Calu3 (cell line): ENCODE measurements at regions not wholly inside any gene's neighbourhood (a gene's known extent, or its start where the extent isn't known, plus 50 kb on each side); places are given as distances from the start of the nearest gene placed in this dataset.
"Not testable (repeated sequence)": the region's sequence is repeated elsewhere in the genome, so short reads cannot be mapped to it uniquely, and the experiment has no call there.

Experiments used
- BruUV-seq: library from RNA; stranded (reverse); fragments of 400-500 nt; replicated peaks from 2 replicates; lab custom pipeline; 2021; lab: Mats Ljungman, UMichigan
- CTCF ChIA-PET: fragments of 300-600 bp; sonication (Branson Sonifier 250); formaldehyde crosslinking; loops from one replicate; lab custom pipeline; 2022; ENCODE audit warnings: antibody characterized with exemption; lab: Charles Lee
- DNase-seq: peaks from one replicate; pipeline ENCODE4 v3.0.0; 2022
- H3K27ac Mint-ChIP-seq: one replicate; pipeline ENCODE4 v1.8.0; 2022; ENCODE audit warnings: mixed read lengths; ENCODE audit not compliant: unreplicated experiment
- H3K27me3 Mint-ChIP-seq: one replicate; pipeline ENCODE4 v1.8.0; 2022; ENCODE audit warnings: mixed read lengths; ENCODE audit not compliant: unreplicated experiment
- H3K36me3 Mint-ChIP-seq: one replicate; pipeline ENCODE4 v1.8.0; 2022; ENCODE audit warnings: mild to moderate bottlenecking, moderate library complexity, mixed read lengths; ENCODE audit not compliant: insufficient read depth, unreplicated experiment
- H3K4me1 Mint-ChIP-seq: one replicate; pipeline ENCODE4 v1.8.0; 2022; ENCODE audit warnings: mild to moderate bottlenecking, low read depth, mixed read lengths; ENCODE audit not compliant: unreplicated experiment
- H3K4me3 Mint-ChIP-seq: one replicate; pipeline ENCODE4 v1.8.0; 2022; ENCODE audit warnings: mild to moderate bottlenecking, low read depth, moderate library complexity, mixed read lengths; ENCODE audit not compliant: unreplicated experiment
- H3K9me3 Mint-ChIP-seq: one replicate; pipeline ENCODE4 v1.8.0; 2022; ENCODE audit warnings: low read depth, mixed read lengths; ENCODE audit not compliant: unreplicated experiment
- intact Hi-C: fragments of 100-400 bp; cut with micrococcal nuclease; formaldehyde crosslinking; loops from one replicate; pipeline ENCODE4 v1.10.0; 2022; ENCODE audit not compliant: unreplicated experiment
- TF ChIP-seq, protein P1 (sequence below): fragments of 200-600 bp; IDR thresholded peaks from one replicate; pipeline ENCODE4 v1.8.0; 2022; ENCODE audit warnings: antibody characterized with exemption; ENCODE audit not compliant: unreplicated experiment

DNA sequence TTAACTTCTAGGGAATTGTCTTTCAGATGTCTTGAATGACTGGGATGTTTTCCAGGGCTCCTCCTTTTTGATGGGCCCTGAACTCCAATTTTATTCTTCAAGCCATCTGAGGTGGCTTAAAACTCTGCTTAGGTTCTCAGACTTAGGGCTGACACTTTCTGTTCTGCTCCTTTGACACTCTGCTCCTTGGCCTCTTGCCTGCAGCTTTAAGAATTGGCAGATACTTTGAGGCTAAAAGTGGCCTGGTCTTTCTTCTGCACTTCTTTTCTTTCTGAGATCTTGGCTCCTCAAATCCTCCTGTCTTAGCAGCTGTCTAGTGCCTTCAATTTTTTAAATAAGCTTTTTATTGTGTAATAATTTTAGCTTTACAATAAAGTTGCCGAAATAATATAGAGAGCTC lies 294.6 kb downstream of the RPS6KC1 start:
- CTCF ChIA-PET, result interaction anchor here (1.1 kb wide), 1 partner anchor 23 kb away, joined by 3 read pairs; no protein-coding TSS in a partner anchor
- H3K27ac Mint-ChIP-seq, result no peak overlapping the region
- no TSS peak for BruUV-seq

GRCh38 chr1:213357403-213357802 lies 306.4 kb downstream of the RPS6KC1 start:
- TF ChIP-seq, protein P1, sequence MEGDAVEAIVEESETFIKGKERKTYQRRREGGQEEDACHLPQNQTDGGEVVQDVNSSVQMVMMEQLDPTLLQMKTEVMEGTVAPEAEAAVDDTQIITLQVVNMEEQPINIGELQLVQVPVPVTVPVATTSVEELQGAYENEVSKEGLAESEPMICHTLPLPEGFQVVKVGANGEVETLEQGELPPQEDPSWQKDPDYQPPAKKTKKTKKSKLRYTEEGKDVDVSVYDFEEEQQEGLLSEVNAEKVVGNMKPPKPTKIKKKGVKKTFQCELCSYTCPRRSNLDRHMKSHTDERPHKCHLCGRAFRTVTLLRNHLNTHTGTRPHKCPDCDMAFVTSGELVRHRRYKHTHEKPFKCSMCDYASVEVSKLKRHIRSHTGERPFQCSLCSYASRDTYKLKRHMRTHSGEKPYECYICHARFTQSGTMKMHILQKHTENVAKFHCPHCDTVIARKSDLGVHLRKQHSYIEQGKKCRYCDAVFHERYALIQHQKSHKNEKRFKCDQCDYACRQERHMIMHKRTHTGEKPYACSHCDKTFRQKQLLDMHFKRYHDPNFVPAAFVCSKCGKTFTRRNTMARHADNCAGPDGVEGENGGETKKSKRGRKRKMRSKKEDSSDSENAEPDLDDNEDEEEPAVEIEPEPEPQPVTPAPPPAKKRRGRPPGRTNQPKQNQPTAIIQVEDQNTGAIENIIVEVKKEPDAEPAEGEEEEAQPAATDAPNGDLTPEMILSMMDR, result no peak
- BruUV-seq, result no TSS peak
- Mint-ChIP-seq H3K9me3 (no peaks in the 10 kb centered on the region), H3K4me3 (no peak overlapping the region), H3K4me1 (no peaks in the 10 kb centered on the region), H3K27ac (no peak overlapping the region), H3K27me3 (peaks cover 77% of the 10 kb centered on the region), H3K36me3 (no peaks in the 10 kb centered on the region)
- intact Hi-C loops, result no loop called here
- DNase-seq, result no peak
- CTCF ChIA-PET, result no interaction called here

More for the DNA sequence above, 294.6 kb downstream of the RPS6KC1 start:
- TF ChIP-seq, protein P1, result no peak
- H3K27me3 Mint-ChIP-seq, result peaks cover 27% of the 10 kb centered on the region
- peaks cover 2% of the 10 kb centered on the region for H3K9me3 Mint-ChIP-seq
- DNase-seq, result no peak
- intact Hi-C loops, result no loop called here
- no peak overlapping the region for H3K4me3 Mint-ChIP-seq
- no peaks in the 10 kb centered on the region for H3K4me1 Mint-ChIP-seq
- H3K36me3 Mint-ChIP-seq, result no peaks in the 10 kb centered on the region

DNA sequence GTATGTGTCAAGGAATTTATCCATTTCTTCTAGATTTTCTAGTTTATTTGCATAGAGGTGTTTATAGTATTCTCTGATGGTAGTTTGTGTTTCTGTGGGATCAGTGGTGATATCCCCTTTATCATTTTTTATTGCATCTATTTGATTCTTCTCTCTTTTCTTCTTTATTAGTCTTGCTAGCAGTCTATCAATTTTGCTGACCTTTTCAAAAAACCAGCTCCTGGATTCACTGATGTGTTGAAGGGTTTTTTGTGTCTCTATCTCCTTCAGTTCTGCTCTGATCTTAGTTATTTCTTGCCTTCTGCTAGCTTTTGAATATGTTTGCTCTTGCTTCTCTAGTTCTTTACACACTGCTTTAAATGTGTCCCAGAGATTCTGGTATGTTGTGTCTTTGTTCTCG lies 307.3 kb downstream of the RPS6KC1 start:
- DNase-seq, H3K36me3 Mint-ChIP-seq, CTCF ChIA-PET, BruUV-seq, H3K27ac Mint-ChIP-seq, intact Hi-C loops, H3K4me3 Mint-ChIP-seq, H3K9me3 Mint-ChIP-seq, H3K4me1 Mint-ChIP-seq: not testable (repeated sequence)
- H3K27me3 Mint-ChIP-seq, result peaks cover 77% of the 10 kb centered on the region

DNA sequence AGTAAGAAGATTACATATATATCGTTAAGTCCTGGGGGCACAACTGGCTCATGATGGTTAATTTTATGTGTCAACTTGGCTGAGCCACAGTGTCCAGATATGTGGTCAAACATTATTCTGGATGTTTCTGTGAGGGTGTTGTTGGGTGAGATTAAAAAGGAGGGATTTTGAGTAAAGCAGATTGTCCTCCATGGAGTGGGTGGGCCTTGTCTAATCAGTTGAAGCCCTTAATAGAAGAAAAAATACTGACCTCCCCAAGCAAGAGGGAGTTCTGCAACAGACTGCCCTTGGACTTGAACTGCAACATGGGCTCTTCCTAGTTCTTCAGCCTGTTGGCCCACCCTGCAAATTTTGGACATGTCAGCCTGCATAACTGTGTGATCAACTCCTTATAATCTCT lies 311.6 kb downstream of the RPS6KC1 start:
- intact Hi-C loops, result no loop called here
- Mint-ChIP-seq H3K27me3 (peaks cover 46% of the 10 kb centered on the region), H3K27ac (no peak overlapping the region), H3K36me3 (no peaks in the 10 kb centered on the region), H3K4me1 (no peaks in the 10 kb centered on the region), H3K9me3 (peaks cover 6% of the 10 kb centered on the region), H3K4me3 (no peak overlapping the region)
- DNase-seq, result no peak
- CTCF ChIA-PET, result no interaction called here
- BruUV-seq, result no TSS peak
- TF ChIP-seq, protein P1, result no peak

DNA sequence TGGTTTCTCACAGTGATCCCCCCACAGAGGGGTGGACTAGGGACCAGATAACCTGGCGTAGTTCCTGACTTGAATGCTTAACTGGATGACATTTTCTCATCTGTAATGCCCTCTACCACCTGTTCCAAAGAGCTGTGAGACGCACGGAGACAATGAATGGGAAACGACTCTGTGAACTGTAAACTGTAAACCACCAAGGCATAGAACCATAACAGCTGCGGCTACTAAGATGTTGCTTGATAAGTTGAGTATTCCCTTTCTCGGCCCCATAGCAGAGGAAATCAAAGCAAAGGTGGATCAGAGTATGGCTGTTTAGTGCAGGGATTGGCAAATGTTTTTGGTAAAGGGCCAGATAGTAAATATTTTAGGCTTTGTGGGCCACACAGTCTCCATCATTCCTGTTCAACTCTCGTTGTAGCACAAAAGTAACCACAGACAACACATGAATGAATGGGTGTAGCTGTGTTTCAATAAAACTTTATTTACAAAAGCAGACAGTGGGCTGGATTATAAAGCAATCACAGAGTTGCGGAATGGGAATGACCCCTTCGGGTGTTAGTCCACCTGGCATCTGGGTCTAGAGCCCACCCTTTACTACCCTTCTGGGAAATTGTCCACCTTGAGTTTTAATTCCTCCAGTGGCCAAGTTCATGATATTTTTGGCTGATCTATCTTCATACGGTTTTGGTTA lies 315.2 kb downstream of the RPS6KC1 start:
- H3K9me3 Mint-ChIP-seq, result peaks cover 6% of the 10 kb centered on the region
- CTCF ChIA-PET, result no interaction called here
- intact Hi-C loops, result no loop called here
- H3K36me3 Mint-ChIP-seq, result no peaks in the 10 kb centered on the region
- DNase-seq, result no peak
- BruUV-seq, result no TSS peak
- no peaks in the 10 kb centered on the region for H3K4me1 Mint-ChIP-seq
- no peak overlapping the region for H3K27ac Mint-ChIP-seq
- H3K27me3 Mint-ChIP-seq, result peaks cover 14% of the 10 kb centered on the region
- TF ChIP-seq, protein P1, result no peak
- no peak overlapping the region for H3K4me3 Mint-ChIP-seq
